ENCODE measurements at regions not wholly inside any gene's neighbourhood (a gene's known extent, or its start where the extent isn't known, plus 50 kb on each side); places are given as distances from the start of the nearest gene placed in this dataset.

GRCh38 chr4:171281359-171281758 lies 531.8 kb upstream of the GALNTL6 start:
- no peaks in the 10 kb centered on the region for H3K4me1 Mint-ChIP-seq (ENCODE audit: low read depth)
- no peak for DNase-seq (ENCODE audit: low spot score)
- H3K27me3 Mint-ChIP-seq (ENCODE audit: low read depth): no peaks in the 10 kb centered on the region

DNA sequence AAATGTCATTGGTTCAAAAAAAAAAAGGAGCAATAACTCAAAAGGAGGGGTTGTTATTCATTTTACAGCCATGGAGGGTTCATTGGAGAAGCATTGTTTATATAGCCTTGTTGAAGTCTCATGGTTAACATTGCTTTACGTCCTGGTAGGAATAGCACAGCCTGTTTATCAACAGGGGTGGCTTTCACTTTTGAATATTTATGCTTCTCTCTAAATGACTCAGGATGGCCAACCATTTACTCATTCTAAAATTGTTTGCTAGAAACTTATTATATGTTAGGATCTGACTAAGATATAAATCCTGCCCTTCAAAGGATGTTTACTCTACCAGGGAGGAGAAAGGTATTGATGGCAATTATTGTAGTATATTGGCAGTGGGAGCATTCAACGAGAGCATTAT lies 534.1 kb upstream of the GALNTL6 start:
- Mint-ChIP-seq H3K27ac (ENCODE audit: unreplicated experiment) (no peak overlapping the region), H3K4me1 (ENCODE audit: low read depth) (no peaks in the 10 kb centered on the region), H3K9me3 (ENCODE audit: low read depth) (no peaks in the 10 kb centered on the region), H3K36me3 (ENCODE audit: low read depth) (no peaks in the 10 kb centered on the region), H3K4me3 (ENCODE audit: unreplicated experiment) (no peak overlapping the region), H3K27me3 (ENCODE audit: low read depth) (peaks cover 6% of the 10 kb centered on the region)
- TF ChIP-seq, protein P1, sequence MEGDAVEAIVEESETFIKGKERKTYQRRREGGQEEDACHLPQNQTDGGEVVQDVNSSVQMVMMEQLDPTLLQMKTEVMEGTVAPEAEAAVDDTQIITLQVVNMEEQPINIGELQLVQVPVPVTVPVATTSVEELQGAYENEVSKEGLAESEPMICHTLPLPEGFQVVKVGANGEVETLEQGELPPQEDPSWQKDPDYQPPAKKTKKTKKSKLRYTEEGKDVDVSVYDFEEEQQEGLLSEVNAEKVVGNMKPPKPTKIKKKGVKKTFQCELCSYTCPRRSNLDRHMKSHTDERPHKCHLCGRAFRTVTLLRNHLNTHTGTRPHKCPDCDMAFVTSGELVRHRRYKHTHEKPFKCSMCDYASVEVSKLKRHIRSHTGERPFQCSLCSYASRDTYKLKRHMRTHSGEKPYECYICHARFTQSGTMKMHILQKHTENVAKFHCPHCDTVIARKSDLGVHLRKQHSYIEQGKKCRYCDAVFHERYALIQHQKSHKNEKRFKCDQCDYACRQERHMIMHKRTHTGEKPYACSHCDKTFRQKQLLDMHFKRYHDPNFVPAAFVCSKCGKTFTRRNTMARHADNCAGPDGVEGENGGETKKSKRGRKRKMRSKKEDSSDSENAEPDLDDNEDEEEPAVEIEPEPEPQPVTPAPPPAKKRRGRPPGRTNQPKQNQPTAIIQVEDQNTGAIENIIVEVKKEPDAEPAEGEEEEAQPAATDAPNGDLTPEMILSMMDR (IDR thresholded peaks at IDR 0.05): no peak
- DNase-seq (ENCODE audit: low spot score): no peak

More at GRCh38 chr4:171281359-171281758, 531.8 kb upstream of the GALNTL6 start:
- Mint-ChIP-seq H3K27ac (ENCODE audit: unreplicated experiment) (no peak overlapping the region), H3K4me3 (ENCODE audit: unreplicated experiment) (no peak overlapping the region), H3K36me3 (ENCODE audit: low read depth) (no peaks in the 10 kb centered on the region), H3K9me3 (ENCODE audit: low read depth) (no peaks in the 10 kb centered on the region)
- TF ChIP-seq, protein P1 (IDR thresholded peaks at IDR 0.05): no peak

DNA sequence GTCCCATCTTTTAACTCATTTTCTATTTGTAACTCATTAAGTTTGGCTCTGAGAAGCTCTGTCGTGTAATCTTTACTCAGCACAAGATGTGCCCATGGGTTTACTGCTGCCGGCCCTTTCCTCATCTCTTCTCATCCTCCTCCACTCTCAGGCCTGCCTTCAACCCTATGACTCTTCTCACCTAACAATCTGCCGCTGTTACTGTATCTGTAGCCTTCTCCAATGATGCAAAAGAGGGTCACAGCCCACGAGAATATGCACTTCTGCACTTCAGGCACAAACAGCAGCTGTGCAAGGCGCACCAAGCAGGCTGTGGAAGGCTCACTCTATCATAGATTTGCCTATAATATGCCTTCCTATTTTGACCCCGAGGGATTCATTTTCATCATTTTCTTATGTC lies 546.5 kb upstream of the GALNTL6 start:
- no peaks in the 10 kb centered on the region for H3K36me3 Mint-ChIP-seq (ENCODE audit: low read depth)
- H3K27ac Mint-ChIP-seq (ENCODE audit: unreplicated experiment): no peak overlapping the region
- no peak for DNase-seq (ENCODE audit: low spot score)
- H3K4me3 Mint-ChIP-seq (ENCODE audit: unreplicated experiment): no peak overlapping the region
- peaks cover 8% of the 10 kb centered on the region for H3K27me3 Mint-ChIP-seq (ENCODE audit: low read depth)
- no peaks in the 10 kb centered on the region for H3K9me3 Mint-ChIP-seq (ENCODE audit: low read depth)
- no peaks in the 10 kb centered on the region for H3K4me1 Mint-ChIP-seq (ENCODE audit: low read depth)
- TF ChIP-seq, protein P1 (IDR thresholded peaks at IDR 0.05): no peak

- no peak overlapping the region for H3K27ac Mint-ChIP-seq (ENCODE audit: unreplicated experiment)
These were observed 547.9 kb upstream of the GALNTL6 start for GRCh38 chr4:171265190-171265818.

DNA sequence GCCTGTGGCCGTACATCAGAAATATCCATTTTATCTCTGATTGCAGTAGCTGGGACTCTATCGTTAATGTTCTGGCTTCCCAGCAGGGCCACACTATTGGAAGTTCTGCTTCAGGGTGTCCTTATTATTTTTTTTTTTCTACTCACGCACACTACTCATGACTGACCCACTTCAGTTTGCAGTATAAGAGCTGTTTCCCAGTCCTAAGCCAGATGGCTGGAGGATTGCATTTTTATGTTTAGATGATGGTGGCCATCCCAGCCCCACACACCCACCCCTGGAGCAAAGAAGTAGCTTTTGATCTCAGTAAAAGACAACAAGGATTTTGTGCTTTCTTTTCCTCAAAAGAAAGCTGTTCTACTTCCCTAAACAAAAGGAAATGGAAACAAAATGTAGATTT lies 557.0 kb upstream of the GALNTL6 start:
- Mint-ChIP-seq H3K36me3 (ENCODE audit: low read depth) (no peaks in the 10 kb centered on the region), H3K27ac (ENCODE audit: unreplicated experiment) (no peak overlapping the region), H3K9me3 (ENCODE audit: low read depth) (peaks cover 10% of the 10 kb centered on the region), H3K27me3 (ENCODE audit: low read depth) (peaks cover under 1% of the 10 kb centered on the region), H3K4me1 (ENCODE audit: low read depth) (peaks cover 6% of the 10 kb centered on the region), H3K4me3 (ENCODE audit: unreplicated experiment) (no peak overlapping the region)
- DNase-seq (ENCODE audit: low spot score): no peak
- TF ChIP-seq, protein P1 (IDR thresholded peaks at IDR 0.05): no peak

More at GRCh38 chr4:171265190-171265818, 547.9 kb upstream of the GALNTL6 start:
- Mint-ChIP-seq H3K27me3 (ENCODE audit: low read depth) (peaks cover 8% of the 10 kb centered on the region), H3K9me3 (ENCODE audit: low read depth) (peaks cover 3% of the 10 kb centered on the region), H3K4me1 (ENCODE audit: low read depth) (no peaks in the 10 kb centered on the region), H3K4me3 (ENCODE audit: unreplicated experiment) (no peak overlapping the region), H3K36me3 (ENCODE audit: low read depth) (no peaks in the 10 kb centered on the region)
- no peak for DNase-seq (ENCODE audit: low spot score)
- TF ChIP-seq, protein P1 (IDR thresholded peaks at IDR 0.05): no peak

Measured in chondrocyte (in vitro differentiated cells).